ENCODE measurements at regions not wholly inside any gene's neighbourhood (a gene's known extent, or its start where the extent isn't known, plus 50 kb on each side); places are given as distances from the start of the nearest gene placed in this dataset.
"Not testable (repeated sequence)": the region's sequence is repeated elsewhere in the genome, so short reads cannot be mapped to it uniquely, and the experiment has no call there.

DNA sequence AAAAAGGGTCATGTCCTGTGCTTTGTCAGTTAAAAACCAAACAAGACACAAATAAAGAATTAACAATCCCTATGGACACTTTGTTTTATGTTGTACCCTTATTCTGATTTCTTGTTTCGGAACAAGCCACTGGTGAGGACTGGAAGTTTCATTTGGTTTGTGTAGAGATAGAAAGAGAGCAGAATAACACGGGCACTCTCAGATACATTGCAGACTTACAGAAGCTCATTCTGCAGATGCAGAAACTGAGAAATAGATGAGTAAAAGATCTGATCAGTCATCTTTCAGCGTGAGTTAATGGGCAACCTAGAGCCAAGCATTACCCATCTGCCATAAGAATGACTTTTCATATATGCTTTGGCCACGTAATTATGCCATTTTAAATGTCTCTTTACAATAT is 407.6 kb downstream of the RAB38 start:
- DNase-seq (ENCODE audit: low read depth in 2 of 2), result no peak

DNA sequence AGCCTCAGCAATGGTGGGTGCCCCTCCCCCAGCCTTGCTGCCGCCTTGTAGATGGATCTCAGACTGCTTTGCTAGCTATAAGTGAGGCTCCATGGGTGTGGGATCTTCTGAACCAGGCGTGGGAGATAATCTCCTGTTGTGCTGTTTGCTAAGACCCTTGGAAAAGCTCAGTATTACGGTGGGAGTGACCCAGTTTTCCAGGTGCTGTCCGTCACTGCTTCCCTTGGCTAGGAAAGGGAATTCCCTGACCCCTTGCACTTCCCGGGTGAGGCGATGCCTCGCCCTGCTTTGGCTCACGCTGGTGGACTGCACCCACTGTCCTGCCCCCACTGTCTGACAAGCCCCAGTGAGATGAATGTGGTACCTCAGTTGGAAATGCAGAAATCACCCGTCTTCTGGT is 411.2 kb downstream of the RAB38 start:
- DNase-seq (ENCODE audit: low read depth in 2 of 2), result not testable (repeated sequence)

DNA sequence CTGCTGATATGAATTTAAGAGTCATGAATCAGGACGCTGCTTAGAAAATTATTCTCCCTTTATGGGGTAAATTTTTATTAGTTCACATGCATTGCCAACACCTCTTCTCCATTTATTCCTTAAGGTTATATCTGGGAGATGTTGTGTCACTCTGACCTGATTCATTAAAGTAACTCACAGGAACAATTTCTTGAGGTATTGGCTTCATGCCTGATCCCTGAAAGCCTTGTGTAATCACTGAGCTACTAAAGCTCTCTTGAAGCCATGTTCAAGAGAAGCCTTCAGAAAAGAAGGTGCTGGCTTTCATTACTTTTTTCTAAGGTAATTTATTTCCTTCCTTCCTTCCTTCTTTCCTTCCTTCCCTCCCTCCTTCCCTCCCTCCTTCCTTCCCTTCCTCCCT is 420.6 kb downstream of the RAB38 start:
- DNase-seq (ENCODE audit: low read depth in 2 of 2), result no peak

DNA sequence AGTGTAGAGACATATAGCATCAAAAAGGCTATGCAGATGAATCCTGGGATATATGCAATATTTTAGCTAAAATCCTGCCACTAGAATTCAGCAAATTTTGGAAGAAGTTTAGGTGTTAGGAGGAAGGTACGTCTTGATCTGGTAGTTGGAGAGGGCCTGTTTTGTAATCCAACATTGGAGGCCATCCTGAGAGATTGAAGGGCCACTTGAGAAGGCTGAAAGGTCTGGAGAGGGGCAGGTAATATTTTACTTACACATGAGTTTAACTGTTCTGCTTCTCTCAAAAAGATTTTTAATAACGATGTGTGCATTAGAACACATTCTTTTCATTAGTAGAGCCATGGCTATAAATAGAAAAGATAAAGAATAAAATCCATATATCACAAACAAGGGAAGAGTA is 422.1 kb downstream of the RAB38 start:
- DNase-seq (ENCODE audit: low read depth in 2 of 2), result no peak

DNA sequence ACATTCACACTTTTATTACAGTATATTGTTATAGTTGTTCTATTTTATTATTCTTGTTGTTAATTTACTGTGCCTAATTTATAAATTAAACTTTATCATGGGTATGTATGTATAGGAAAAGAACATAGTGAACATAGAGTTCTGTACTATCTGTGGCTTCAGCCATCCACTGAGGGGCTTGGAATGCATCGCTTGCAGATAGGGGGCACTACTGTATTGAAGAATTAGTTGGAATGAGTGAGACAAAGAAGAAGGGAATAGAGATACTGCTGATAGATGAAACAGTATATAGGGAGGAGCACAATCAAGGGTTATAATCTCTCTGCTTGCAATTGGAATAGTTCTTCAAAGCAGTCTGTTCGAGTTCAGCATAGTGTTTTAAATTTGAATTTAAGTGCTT is 432.2 kb downstream of the RAB38 start:
- DNase-seq (ENCODE audit: low read depth in 2 of 2), result no peak

DNA sequence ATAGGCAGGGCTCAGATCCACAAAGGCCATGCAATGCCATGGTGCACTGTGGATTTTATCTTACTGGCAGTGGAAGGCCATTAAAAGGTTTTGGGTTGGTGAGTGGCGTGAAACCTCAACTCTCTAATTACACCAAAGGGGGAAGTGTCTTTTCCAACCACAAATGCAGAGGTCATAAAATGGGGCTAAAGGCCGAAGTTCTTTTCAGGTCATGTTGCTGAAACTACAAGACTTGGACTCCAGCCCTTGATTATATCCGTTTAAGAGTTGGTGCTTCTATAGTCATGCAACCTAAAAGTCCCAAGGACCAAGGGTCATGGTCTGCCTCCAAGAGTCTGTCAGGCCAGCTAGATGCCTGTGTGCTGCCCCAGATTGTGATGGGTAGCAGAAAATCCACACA is 434.3 kb downstream of the RAB38 start:
- DNase-seq (ENCODE audit: low read depth in 2 of 2), result no peak

DNA sequence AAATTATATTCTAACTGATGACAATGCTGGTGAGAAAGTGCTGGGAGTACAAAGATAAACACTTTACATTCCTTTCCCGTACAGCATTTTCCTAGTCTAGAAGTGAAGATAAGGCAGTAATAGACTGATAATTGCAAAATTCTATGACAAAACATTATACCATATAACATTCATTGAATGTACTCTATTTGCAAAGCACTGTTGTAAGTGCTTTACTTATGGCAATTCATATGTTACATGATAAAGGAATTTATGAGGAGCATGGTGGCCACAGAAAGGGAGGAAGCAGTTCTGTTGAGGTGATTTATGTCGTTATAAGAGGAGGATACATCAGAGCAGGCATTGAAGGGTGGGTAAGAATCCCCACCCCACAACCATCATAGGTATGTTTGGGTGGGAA is 434.8 kb downstream of the RAB38 start:
- no peak for DNase-seq (ENCODE audit: low read depth in 2 of 2)

DNA sequence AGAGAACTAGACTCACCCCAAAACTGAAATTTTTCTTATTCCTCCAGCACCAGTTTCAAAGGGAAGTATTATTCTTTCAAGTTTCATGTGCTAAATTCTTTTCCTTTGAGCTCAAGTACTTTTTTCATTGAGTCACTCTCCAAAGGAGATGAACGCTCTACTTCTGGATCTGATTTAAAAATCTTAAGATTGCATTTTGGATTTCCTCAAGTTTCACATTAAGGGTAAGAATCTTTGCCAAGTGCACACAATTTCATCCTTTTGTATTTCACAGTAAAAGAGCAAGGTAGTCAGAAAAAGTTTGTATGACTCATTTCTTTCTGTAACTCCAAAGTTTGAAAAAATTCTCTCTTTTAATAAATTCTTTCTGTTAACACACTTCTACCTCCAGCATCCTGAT is 435.5 kb downstream of the RAB38 start:
- DNase-seq (ENCODE audit: low read depth in 2 of 2), result no peak

DNA sequence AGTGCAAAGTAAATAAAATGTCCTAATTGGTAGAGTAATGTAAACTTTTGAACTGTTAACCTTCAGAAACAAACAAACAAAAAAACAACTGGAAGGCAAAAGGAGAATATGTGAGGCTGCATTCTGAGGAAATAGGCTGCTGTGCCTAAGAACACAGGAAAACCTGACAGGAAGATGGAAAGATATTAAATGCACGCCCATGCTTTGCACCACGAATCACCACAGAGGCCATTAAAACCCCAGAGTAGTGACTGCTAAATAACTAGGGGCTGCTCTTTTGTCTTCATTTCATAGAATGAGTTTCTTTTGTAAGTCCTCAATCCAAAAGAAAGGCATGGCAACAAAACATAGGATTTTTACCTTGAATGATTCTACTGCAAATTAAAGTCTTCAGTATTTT is 436.0 kb downstream of the RAB38 start:
- DNase-seq (ENCODE audit: low read depth in 2 of 2), result no peak

DNA sequence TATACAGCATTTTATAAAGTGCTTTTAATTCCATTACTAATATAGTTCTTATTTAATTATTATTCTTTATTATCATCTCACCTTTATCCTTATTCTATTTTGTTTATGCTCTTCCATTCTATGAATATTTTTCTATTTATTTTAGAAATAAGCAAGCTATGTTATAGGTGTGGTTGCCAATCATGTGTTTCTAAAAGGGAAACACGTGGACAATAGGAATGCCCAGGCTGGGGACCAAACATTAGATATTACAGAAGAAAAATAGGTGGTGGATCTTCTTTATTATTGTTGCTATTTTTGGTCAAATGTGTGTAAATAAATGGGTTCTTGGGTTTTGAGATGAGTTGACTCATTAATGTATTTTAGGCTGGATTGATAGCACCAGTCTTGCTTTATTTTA is 438.3 kb downstream of the RAB38 start:
- no peak for DNase-seq (ENCODE audit: low read depth in 2 of 2)

DNA sequence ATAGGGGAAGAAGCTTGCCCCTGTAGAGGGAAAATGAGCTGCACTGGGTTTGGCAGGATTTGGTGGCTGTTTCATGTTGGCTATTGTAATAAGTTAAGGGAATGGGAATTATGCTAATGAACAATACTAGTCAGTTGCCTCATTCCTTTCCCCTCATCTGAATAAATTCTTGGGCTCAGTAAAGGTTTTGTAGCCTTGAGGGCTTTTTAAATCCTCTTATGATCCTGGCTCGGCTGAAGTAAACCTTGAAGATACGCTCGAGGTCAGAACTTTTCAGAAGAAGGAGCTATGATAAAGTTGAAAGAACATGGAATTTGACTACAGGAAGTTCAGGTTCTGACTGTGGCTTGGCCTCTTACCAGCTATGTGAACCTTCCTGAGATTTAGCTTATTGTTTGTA is 448.7 kb downstream of the RAB38 start:
- no peak for DNase-seq (ENCODE audit: low read depth in 2 of 2)

DNA sequence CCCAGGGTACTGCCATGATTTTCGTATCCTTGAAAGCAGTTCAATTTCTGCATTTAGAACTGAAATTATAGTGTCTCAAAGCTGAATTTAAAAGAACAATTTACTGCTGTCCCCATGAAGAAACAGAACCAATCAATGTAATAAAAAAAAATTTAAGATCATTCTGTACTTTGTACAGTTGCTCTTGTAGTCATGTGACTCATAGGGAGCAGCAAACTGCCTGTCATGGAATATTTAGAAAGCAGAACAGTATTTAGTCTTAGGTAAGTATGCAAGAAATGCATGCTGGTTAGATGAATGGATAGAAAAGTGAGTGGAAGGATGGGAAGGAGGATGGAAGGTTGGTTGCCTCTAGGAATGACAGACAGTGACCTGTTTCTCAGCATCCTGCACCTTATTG is 450.9 kb downstream of the RAB38 start:
- DNase-seq (ENCODE audit: low read depth in 2 of 2), result no peak

DNA sequence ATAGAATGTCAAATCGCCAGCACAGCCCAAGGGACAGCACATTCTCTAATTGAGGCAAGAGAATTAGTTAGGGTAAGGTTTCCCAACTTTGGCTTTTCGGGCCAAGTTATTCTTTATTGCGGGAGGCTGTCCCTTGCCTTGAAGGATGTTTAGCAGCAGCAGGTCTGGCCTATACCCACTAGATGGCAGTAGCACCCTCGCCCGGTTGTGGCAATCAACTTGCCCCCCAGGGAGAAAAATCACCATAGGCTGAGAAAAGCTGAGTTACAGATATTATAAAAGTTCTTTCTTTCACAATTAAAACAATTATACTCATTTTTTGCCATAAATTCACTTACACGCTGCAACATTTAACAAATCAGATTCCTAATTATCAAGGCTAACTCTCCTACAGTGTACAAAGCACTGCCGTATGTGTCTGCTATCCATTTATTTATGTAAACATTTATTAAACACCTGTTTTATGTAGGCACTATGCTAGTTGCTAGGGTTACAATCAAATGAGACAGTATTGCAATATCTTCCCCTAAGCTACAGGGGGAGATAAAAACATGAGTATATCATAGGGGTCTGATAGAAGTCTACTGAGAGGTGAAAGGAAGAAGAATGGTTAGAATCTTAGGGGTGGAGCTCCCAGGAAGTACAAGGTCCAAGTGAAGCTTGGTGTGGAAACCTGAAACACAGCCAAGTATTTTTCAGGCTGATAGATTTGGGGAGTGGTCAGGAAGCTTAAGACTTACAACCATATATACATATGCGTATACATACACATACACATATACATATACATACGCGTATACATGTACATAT is 452.3 kb downstream of the RAB38 start:
- DNase-seq (ENCODE audit: low read depth in 2 of 2), result no peak

DNA sequence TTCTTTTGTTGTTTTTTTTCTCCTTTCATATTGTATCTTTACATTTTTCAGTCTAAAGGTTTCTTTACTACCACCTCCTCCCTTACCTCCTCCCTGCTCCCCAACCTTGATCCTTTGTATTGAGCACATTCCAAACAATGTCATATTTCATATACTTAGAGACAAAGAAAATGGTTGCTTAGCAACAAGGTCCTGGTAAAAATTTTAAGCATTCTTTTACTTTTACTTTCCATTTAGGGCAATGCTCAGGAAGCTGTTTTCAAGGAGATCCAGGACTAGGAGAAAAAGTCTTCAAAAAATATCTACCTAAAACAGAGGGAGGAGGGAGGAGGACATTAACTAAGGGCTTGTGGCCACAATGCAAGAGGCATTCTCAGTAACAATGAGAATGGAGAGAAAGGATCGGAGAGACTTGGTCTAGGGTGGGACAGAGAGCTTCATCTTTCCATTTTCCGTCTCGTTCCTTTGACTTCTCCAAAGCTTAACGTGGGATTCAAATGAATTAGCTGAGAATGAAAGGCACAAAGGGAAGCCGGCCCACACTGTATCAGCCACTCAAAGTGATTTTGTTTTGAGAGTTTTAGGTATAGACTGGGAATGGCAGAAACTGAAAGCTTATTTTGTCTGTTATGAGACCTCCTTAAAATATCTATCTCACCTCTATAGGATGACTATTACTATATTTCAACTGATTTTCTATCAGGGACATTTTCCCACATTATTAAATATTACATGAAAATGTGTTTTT is 455.7 kb downstream of the RAB38 start:
- DNase-seq (ENCODE audit: low read depth in 2 of 2), result no peak

DNA sequence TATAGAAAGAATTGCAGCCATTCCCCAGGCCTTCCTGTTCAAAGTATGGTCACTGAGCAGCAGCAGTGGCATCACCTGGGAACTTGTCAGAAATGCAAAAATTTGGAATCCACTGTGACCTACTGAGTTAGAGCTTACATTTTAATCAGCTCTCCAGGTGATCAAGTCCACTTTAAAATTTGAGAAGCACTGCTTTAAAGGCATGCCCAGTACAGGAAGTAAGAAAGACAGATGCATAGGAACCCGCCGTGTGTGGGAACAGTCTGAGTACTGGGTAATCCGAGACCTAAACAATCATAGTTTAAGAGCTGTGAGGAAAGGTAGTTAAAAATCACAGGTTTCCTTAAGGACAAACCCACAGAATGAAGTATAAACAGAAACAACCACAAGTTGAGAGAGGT is 462.4 kb downstream of the RAB38 start:
- DNase-seq (ENCODE audit: low read depth in 2 of 2), result no peak

DNA sequence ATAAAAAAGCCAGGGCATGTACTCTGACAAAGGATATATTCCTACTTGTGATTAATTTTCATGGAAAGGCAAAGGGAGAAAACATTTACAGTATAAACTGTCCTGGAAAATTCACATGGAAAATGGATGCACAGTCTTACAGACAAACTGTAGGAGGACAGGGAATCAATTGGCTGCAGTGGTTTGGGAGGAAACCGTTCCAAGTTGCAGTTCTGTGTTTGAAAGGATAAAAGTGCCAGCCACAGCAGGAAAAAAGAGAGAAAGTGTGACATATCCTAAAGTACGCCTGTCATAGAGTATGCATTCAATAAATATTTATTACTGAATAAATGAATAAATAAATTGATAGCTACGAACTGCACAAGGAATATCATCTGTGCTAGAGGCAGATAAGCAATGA is 462.9 kb downstream of the RAB38 start:
- no peak for DNase-seq (ENCODE audit: low read depth in 2 of 2)

DNA sequence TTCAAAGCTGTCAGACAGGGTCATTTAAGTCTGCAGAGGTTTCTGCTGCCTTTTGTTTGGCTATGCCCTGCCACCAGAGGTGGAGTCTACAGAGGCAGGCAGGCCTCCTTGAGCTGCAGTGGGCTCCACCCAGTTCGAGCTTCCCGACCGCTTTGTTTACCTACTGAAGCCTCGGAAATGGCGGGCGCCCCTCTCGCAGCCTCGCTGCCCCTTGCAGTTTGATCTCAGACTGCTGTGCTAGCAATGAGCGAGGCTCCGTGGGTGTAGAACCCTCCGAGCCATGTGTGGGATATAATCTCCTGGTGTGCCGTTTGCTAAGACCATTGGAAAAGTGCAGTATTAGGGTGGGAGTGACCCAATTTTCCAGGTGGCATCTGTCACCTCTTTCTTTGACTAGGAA is 471.7 kb downstream of the RAB38 start:
- not testable (repeated sequence) for DNase-seq (ENCODE audit: low read depth in 2 of 2)

DNA sequence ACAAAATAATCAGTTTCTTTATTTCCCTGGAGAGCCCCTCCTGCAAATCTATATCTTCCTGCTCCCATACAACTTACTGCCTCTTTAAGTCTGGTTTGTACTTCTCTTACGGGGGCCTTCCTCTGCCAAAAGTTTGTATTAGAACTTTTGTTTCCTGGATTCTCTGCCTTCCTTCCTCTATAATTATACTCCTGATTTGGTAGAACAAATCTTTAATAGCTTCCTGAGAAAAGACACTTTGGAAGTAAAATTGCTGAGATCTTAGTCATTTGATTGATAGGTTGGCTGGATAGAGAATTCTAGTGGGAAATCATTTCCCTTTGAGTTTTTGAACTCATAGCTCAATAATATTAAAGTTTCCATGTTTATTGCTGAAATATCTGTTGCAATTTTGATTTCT is 499.2 kb downstream of the RAB38 start:
- DNase-seq (ENCODE audit: low read depth in 2 of 2), result no peak

DNA sequence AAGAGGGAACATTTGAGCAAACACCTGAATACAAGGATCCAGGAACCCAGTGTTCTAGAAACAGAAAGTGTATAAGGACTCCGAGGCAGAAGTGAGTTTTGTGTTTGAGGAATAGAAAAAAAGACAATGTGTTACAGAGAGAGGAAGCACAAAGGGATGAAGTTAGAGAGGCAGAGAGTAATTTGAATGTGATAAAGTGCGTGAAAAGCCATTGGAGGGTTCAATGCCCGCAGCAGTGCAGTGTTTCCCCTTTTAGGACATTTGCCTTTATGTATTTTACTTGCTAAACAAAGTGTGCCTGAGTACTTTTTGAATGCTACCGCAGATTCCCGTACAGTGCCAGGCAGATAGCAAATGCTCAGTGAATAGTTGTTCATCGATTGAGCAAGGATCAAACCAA is 508.5 kb downstream of the RAB38 start:
- DNase-seq (ENCODE audit: low read depth in 2 of 2), result no peak

DNA sequence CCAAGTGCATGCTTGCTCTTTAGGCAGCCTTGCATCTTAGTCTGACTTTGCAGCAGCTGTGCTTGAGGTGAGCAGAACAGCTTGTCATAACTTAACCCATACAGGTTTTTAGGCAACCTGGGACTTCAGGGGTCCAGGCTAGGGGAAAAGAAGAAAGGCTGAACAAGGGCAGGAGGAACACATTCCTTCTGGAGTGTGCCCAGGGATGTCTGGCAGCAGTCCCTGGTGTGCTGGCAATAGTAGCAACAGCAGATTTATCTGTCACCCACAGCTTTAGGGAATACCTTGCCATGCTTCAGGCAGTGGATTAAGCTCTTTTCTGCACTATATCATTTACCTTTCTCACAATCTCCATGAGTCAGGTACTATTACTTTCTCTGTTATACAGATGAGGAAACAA is 513.0 kb downstream of the RAB38 start:
- no peak for DNase-seq (ENCODE audit: low read depth in 2 of 2)

DNA sequence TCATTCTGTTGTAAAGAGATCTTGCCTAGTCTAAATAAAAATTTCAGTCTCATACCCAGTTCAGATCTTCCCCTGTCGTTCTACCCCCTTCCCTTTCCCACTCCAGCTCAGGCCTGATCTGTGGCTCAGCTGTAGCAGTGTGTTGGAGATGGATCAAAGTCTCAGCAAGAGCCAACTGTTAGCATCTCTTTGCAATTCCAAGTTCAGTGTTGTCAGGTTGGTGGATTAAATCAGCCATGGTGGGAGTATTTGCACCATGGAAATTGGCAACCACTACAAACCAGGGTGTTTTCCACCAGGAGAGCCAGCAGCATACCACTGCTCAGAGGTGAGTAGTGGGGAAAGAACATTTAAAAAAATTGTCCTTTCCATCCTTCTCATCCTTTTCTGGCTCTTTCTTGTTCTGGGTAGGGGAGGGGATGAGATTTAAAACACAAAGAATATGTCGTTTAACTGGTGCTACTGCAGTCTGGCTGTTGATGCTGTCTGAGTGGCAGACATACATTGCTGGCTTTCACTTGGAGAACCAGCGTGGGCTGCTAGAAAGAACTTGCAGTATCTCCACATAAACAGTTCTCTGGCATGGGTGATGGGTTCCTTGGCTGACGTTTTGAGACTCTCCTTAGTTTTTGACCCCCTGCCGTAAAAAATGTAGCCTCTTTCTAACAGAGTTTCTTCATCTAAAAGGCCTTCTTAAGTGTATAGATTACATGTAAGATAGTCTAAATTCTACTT is 514.1 kb downstream of the RAB38 start:
- no peak for DNase-seq (ENCODE audit: low read depth in 2 of 2)

DNA sequence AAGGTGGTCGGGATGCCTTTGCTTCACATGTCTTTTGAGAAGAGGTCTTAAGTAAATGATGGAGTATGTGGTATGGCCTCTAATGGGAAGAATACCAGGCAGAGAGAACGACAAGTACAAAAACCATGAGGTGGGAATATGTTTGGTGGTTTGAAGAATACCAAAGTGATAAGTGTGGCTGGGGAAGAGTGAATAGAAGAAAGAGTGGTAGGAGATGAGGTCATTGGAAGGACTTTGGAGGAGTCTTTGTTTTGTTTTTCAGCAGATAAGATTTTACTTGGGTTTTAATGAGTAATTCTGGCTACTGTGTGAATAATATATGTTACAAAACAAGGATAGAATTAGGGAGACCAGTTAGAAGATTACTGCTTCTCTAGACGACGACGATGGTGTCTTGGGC is 515.4 kb downstream of the RAB38 start:
- DNase-seq (ENCODE audit: low read depth in 2 of 2), result no peak

DNA sequence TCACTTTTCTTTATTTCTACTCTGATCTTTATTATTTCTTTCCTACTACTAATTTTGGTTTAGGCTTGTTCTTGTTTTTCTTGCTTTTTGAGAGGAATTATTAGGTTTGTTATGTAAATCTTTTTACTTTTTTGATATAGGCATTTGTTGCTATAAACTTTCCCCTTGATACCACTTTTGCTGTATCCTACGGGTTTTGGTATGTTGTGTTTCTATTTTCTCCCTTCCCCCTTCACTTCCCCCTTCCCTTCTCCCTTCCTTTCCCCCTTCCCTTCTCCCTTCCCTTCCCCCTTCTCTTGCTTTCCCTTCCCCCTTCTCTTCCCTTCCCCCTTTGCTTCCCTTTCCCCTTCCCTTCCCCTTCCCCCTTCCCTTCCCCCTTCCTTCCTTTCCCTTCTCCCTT is 529.6 kb downstream of the RAB38 start:
- DNase-seq (ENCODE audit: low read depth in 2 of 2), result no peak

Measured in stimulated activated CD4-positive, alpha-beta T cell treated with anti-CD3 and anti-CD28 coated beads, Interleukin-1b, Interleukin-23, amount 100 ng/mL, for 4 hours (primary cell).